ENCODE measurements at regions not wholly inside any gene's neighbourhood (a gene's known extent, or its start where the extent isn't known, plus 50 kb on each side); places are given as distances from the start of the nearest gene placed in this dataset.

GRCh38 chr3:30135190-30135589 lies 471.2 kb upstream of the TGFBR2 start:
- no peak for TF ChIP-seq POLR2A (IDR thresholded peaks at IDR 0.05; ENCODE audit: low read length)
- TF ChIP-seq GATA1 (IDR thresholded peaks at IDR 0.05; ENCODE audit: low read depth, low read length) = no peak
